HG03135 (cell line): ENCODE measurements at regions not wholly inside any gene's neighbourhood (a gene's known extent, or its start where the extent isn't known, plus 50 kb on each side); places are given as distances from the start of the nearest gene placed in this dataset.

Experiments
- ATAC-seq: cut with Tn5 transposase; IDR thresholded peaks from one replicate; pipeline ENCODE4 v1.9.1; 2021; ENCODE audit warnings: mild to moderate bottlenecking, moderate library complexity; ENCODE audit not compliant: unreplicated experiment

- no peak for ATAC-seq
These were observed 159.4 kb upstream of the GGTLC1 start for GRCh38 chr20:24147961-24148360.

DNA sequence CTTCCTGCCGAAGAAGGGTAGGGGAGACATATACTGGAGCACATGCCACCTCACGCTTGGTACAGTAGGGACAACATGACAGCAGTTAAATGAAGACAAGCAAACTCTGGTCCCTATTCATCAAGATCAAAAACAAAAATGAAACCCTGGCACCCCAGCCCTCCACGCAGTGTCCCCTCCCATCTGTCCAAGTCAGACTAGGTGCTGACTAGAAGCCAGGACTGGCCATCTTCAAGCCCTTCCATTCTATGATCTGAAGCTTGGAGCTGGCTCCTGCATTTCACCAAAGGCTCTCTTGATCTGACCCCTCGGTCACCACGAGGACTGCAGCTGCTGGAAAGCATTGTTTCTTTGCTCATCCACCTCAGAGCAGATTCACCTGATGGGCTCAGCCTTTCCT, 158.9 kb upstream of the GGTLC1 start:
- no peak for ATAC-seq

- no peak for ATAC-seq
These were observed 157.7 kb upstream of the GGTLC1 start for GRCh38 chr20:24146231-24146634.

DNA sequence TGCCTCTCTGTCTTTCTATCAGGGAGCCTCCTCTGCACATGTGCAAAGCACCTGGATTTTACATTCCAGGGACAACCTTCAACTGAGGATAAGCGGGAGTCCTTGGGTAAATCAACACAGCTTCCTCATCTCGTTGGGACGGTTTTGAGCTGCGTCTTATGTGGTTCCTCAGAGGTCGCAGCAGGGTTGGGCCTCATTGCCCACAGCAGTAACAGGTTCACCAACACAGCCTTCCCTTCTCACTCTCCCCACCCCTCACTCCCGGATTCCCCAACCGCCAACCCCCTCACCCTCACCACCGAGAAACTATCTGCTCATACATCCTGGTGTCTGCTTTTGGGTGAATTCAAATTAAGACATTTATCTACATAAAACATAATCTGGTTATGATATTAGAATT, 155.8 kb upstream of the GGTLC1 start:
- no peak for ATAC-seq

DNA sequence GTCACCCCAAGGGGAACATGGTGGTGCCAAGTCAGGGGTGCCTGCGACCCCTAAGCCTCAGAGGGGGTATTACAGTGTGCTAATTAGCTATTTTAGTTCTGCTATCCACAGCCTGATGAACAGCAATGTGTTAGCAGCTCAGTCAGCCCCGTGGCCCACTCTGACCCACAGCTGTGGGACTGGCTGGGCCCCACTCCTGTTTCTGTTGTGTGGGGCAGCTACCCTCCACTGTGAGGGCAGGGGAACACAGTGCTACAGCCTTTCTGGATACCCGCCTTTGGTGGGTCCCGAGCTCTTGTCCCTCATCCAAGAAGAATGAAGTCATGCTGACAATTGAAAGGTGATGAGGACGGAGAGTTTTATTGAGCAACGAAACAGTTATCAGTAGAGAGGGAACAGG, 152.5 kb upstream of the GGTLC1 start:
- ATAC-seq, result no peak

GRCh38 chr20:24139846-24140245, 151.3 kb upstream of the GGTLC1 start:
- ATAC-seq, result no peak

DNA sequence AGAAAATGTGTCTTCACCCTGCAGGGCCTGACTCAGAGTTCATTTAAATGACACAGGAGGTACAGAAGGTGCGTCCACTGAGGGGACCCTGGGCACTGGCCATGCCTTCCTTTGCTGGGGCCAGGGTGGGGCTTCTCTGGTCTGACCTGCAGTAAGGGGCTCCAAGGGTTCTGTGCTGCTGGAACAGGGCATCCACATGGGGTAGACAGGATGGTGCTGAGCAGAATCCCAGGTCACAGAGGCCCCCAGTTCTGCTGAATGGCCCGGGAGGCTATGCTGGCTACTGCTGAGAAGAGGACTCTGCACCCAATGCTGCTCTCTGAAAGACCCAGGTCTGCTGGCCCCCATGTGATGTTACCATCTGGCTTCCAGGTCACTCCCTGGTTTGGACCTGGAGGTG, 150.4 kb upstream of the GGTLC1 start:
- ATAC-seq, result no peak

- ATAC-seq, result no peak
These were observed 149.7 kb upstream of the GGTLC1 start for GRCh38 chr20:24138196-24138857.

GRCh38 chr20:24136659-24137246, 148.2 kb upstream of the GGTLC1 start:
- no peak for ATAC-seq

DNA sequence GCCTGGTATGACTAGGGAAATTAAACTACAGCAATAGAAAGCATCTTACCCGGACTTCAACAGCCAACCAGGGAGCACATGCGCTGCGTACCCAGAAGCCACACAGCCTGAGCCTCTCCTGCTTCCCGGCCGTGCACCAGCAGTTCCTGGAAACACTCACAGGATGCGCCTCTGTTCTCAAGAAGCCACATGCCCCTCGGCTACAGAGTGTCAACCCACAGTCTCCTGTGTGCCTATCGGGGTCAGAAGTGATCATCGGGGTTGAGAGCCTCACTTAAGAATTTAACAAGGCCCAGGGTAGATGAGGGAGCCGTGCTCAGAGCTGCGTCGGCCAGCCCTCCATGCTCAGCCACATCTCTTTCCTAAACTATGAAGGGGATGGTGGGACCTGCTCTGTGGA, 147.2 kb upstream of the GGTLC1 start:
- ATAC-seq, result no peak

DNA sequence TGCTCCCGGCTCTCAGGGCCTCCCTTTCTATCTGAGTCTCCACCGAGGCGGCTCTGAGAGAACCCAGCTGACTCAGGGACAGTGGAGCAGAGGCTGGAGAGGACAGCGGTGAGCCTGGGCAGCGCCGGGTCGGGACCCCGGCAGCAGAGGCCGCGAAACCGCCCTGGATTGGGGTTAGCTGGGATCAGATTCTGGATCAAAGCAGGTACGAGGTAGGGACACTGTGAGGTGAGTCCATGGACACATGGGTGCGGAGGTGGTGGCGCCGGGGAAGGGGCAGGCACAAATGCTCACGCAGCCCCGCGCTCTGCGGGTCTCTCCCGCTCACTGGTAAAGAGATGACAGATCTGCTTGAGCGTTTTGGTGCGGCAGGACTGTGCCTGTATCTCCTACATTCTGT, 146.4 kb upstream of the GGTLC1 start:
- ATAC-seq, result no peak

DNA sequence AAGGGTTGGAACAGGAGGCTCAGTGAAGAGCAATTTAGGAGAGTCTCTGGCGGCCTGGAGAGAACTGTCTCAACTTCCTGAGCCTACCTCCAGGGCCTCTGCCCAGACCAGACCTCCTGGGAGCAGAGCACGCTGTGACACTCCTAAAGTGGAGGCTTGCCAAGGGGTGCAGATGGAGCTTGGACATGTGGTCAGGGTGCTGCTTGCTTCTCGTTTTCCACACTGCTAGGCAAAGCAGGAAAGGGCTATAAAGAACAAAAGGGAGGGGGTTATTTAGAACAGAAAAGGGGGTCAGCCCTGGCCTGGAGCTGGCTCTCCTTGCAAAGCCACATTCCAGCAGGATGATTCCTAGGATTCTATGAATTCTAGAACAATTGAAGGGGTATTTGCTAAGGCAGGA, 145.7 kb upstream of the GGTLC1 start:
- no peak for ATAC-seq

DNA sequence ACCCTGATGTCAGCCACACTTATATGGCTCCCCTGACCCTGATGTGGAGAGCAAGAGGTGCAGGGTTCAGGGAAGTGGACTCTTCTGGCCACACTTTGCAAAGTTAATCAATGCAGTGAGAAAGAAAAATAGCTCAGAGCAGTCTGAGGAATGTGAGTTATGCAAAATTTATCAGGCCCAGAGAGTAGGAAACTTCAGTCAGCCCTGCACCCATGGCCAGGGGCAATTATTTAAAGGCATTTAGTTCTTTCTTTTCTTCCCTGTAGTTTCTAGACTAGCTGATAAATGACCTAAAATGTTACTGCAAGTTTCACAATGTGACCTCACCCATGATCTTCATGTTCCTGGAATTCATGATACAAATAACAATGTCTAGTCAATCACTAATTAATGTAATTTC, 143.7 kb upstream of the GGTLC1 start:
- ATAC-seq, result no peak

- ATAC-seq, result no peak
These were observed 143.1 kb upstream of the GGTLC1 start for GRCh38 chr20:24131684-24132083.

DNA sequence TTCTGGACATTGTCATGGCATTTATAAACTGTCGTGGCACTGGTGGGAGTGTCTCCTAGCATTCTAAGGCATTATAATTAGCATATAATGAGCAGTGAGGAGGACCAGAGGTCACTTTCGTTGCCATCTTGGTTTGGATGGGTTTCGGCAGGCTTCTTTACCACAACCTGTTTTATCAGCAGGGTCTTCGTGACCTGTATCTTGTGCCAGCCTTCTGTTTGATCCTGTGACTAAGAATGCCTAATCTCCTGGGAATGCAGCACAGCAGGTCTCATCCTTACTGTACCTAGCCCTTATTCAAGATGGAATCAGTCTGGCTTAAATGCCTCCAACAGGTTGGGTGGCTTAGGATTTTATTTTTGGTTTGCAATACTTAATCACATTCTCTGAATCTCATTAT, 142.7 kb upstream of the GGTLC1 start:
- no peak for ATAC-seq

- no peak for ATAC-seq
These were observed 141.1 kb upstream of the GGTLC1 start for GRCh38 chr20:24129641-24130040.

GRCh38 chr20:24124951-24125650, 136.5 kb upstream of the GGTLC1 start:
- no peak for ATAC-seq

- ATAC-seq, result no peak
These were observed 135.4 kb upstream of the GGTLC1 start for GRCh38 chr20:24124003-24124402.

DNA sequence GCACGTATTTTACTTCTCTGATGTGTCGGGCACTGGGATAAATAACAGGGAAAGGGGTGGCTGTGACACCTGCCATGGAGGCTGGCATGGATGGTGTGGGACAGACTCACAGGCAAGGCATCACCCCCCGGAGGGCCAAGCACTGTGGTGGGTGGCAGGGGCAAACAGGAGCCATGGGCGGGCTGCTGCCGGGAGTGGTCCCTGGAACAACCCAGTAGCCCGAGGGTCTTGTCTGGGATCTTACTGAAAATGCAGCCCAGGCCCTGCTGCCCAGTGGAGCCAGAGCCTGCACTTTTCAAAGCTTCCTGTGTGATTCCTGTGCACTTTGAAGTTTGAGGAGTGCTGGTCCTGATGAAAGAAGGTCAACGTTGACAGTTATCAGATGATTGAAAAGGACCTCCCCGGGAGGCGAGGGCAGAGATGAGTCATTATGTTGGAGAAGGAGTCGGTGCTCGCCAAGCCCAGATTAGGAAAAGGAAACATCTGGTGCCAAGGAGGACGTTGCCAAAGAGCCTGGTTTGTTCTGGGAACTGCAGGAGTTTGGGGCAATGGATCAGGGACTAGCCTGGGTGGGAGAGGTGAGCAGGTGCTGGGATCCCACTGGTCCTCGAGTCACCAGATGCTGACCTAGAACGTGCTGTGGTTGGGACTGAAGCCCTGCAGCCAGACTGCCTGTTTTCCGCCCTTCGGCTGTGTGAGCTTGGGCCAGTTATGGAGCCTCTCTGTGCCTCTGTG, 130.0 kb upstream of the GGTLC1 start:
- ATAC-seq, result no peak

- ATAC-seq, result no peak
These were observed 129.5 kb upstream of the GGTLC1 start for GRCh38 chr20:24118034-24118433.

DNA sequence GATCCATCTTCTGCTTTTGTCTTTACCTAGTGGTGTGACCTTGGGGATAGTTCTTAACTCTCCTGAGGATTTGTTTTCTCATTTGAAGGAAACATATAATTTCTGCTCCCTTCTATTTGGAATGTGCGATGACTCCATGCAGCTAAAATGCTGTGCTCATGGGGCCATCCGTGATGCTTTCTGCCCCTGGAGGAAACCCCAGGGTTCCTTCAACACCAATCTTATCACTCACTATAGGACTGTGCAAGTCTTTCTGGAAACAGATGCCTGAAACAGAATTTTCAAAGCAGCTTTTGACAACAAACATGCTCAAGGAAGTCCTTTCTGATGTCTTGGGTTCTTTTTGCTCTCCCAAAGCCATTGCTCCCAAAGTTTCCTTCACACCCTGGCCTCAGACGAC, 128.8 kb upstream of the GGTLC1 start:
- ATAC-seq, result no peak

GRCh38 chr20:24116611-24117010, 128.0 kb upstream of the GGTLC1 start:
- ATAC-seq, result no peak
